ENCODE measurements at regions not wholly inside any gene's neighbourhood (a gene's known extent, or its start where the extent isn't known, plus 50 kb on each side); places are given as distances from the start of the nearest gene placed in this dataset.

DNA sequence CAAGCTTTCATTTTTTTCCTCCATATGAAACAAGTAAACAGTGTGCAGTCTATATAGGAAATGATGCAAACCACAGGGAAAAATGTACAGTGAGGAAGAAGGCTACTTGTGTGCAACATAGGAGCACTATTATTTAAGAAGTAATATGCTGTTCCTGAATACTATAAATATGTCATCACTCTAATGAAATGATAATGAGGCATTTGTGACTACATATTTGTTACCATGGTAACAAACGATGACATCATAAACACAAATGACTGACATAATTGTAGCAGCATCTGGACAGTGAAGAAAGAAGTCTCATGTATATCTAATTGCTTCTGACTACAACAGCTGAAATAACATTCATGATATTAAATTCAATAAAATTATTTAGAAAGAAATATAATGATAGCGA lies 164.8 kb downstream of the C7orf25 start:
- Histone ChIP-seq H3K79me1 (ENCODE audit: insufficient read depth, low read depth, low read length, poor library complexity, severe bottlenecking) (no peaks in the 10 kb centered on the region), H2BK15ac (ENCODE audit: low read depth, low read length) (no peak overlapping the region), H3K4me2 (ENCODE audit: insufficient read depth, insufficient read length, low read length) (no peak overlapping the region), H3K56ac (ENCODE audit: insufficient read length, low read depth, low read length) (no peak overlapping the region), H3K9me3 (ENCODE audit: control insufficient read depth, low read depth, low read length) (no peaks in the 10 kb centered on the region), H3K27me3 (ENCODE audit: insufficient read depth, low read length) (no peaks in the 10 kb centered on the region), H3K23ac (ENCODE audit: insufficient read length, low read depth, low read length) (no peak overlapping the region), H4K20me1 (ENCODE audit: control insufficient read depth, insufficient read depth, insufficient read length) (no peaks in the 10 kb centered on the region), H3K9ac (ENCODE audit: extremely low read depth, insufficient read length, low read length) (no peak overlapping the region), H2BK120ac (ENCODE audit: low read depth, low read length, poor library complexity, severe bottlenecking) (no peak overlapping the region), H2BK5ac (ENCODE audit: insufficient read length, low read length) (no peak overlapping the region), H3K4me1 (ENCODE audit: insufficient read depth, low read length) (no peaks in the 10 kb centered on the region), H4K91ac (ENCODE audit: insufficient read length, low read depth, low read length) (no peak overlapping the region), H3K27ac (ENCODE audit: insufficient read length, low read depth, low read length) (no peak overlapping the region), H3T11ph (ENCODE audit: low read length) (no peak overlapping the region), H3K18ac (ENCODE audit: insufficient read length, low read depth, low read length) (no peak overlapping the region), H2AFZ (ENCODE audit: low read length) (no peak overlapping the region), H3K4ac (ENCODE audit: low read depth, low read length) (no peak overlapping the region), H3K79me2 (ENCODE audit: insufficient read depth, low read length) (no peaks in the 10 kb centered on the region), H2BK12ac (ENCODE audit: insufficient read length, low read depth, low read length) (no peak overlapping the region), H2AK5ac (ENCODE audit: insufficient read length, low read length) (no peak overlapping the region), H2BK20ac (ENCODE audit: low read depth, low read length, poor library complexity, severe bottlenecking) (no peak overlapping the region), H3K23me2 (ENCODE audit: insufficient read length, low read depth, low read length, poor library complexity, severe bottlenecking) (no peaks in the 10 kb centered on the region), H4K8ac (replicated peaks; ENCODE audit: insufficient read length, low read depth, low read length) (no peak overlapping the region), H4K5ac (ENCODE audit: insufficient read length, low read depth, low read length) (no peak overlapping the region), H3K14ac (ENCODE audit: insufficient read depth, low read length) (no peak overlapping the region)
- H3K9me3 Mint-ChIP-seq = peaks cover 3 to 5% of the 10 kb centered on the region in 2 experiments; a peak in 4 of 5 replicates
- H3K27ac Mint-ChIP-seq = no peak overlapping the region
- peaks cover 0 to 2% (median 0%) of the 10 kb centered on the region in 3 experiments; a peak in 3 of 7 replicates for H3K36me3 Mint-ChIP-seq (ENCODE audit: insufficient read depth in 1 of 3, low read depth in 3 of 3)
- H3K27me3 Mint-ChIP-seq (ENCODE audit: low read depth) = no peaks in the 10 kb centered on the region
- TF ChIP-seq CTCF (conservative IDR thresholded peaks at IDR 0.05) = no peak
- H3K4me1 Mint-ChIP-seq = peaks cover 5 to 6% of the 10 kb centered on the region in 2 experiments; a peak in 3 of 4 replicates
- no peak overlapping the region for H3K4me3 Mint-ChIP-seq
- no peak for DNase-seq
- WGBS (ENCODE audit: extremely low coverage, insufficient read length, low lambda C conversion rate) = no CpG with 5 or more reads among the region's 2 CpGs
